ENCODE measurements at regions not wholly inside any gene's neighbourhood (a gene's known extent, or its start where the extent isn't known, plus 50 kb on each side); places are given as distances from the start of the nearest gene placed in this dataset.

- TF ChIP-seq CTCF (IDR thresholded peaks at IDR 0.05; ENCODE audit: poor library complexity, severe bottlenecking) = no peak
- no peak for TF ChIP-seq EZH2 (IDR thresholded peaks at IDR 0.05; ENCODE audit: borderline replicate concordance, insufficient read depth, low read length, poor library complexity, severe bottlenecking)
- no peak for TF ChIP-seq POLR2AphosphoS5 (IDR thresholded peaks at IDR 0.05)
- no peak for TF ChIP-seq REST (IDR thresholded peaks at IDR 0.05; ENCODE audit: borderline replicate concordance)
- TF ChIP-seq TAF1 (IDR thresholded peaks at IDR 0.05; ENCODE audit: low read depth) = no peak
These were observed 101.4 kb upstream of the PELI1 start for GRCh38 chr2:64245631-64246030.
